Vagina (tissue), 2 donors: ENCODE measurements at regions not wholly inside any gene's neighbourhood (a gene's known extent, or its start where the extent isn't known, plus 50 kb on each side); places are given as distances from the start of the nearest gene placed in this dataset.

ENCODE experiments used
- CTCF ChIP-seq, 3 experiments: fragments of 450-650 bp in 2 of 3; fragments of 200-600 bp in 1 of 3; sonication (generic) in 1 of 3; IDR thresholded peaks; one replicate each; pipeline ENCODE4 v1.5.1; 2017 to 2019; ENCODE audit warnings: antibody characterized with exemption in 3 of 3, mild to moderate bottlenecking in 2 of 3, moderate library complexity in 2 of 3
- POLR2A ChIP-seq, 2 donors: fragments of 450-650 bp; IDR thresholded peaks; one replicate each; pipeline ENCODE4 v1.6.1; 2017; ENCODE audit warnings: antibody characterized with exemption in 2 of 2, mild to moderate bottlenecking in 2 of 2, moderate library complexity in 2 of 2
- POLR2AphosphoS5 ChIP-seq, 2 donors: sonication (generic); formaldehyde crosslinking; IDR thresholded peaks; one replicate each; pipeline ENCODE4 v1.9.0; 2017; ENCODE audit warnings: antibody characterized with exemption in 2 of 2, mild to moderate bottlenecking in 2 of 2, low read depth in 1 of 2; ENCODE audit not compliant: insufficient read depth in 1 of 2

GRCh38 chr2:14773696-14774095, 141.2 kb downstream of the LRATD1 start:
- no peak for TF ChIP-seq CTCF (IDR thresholded peaks at IDR 0.05)
- TF ChIP-seq POLR2AphosphoS5 (IDR thresholded peaks at IDR 0.05; ENCODE audit: insufficient read depth in 1 of 2, low read depth in 1 of 2): no peak
- TF ChIP-seq POLR2A (IDR thresholded peaks at IDR 0.05): no peak
